ENCODE measurements at regions not wholly inside any gene's neighbourhood (a gene's known extent, or its start where the extent isn't known, plus 50 kb on each side); places are given as distances from the start of the nearest gene placed in this dataset.

GRCh38 chr16:88303890-88304819, 78.6 kb upstream of the ZNF469 start:
- Histone ChIP-seq H2BK12ac (ENCODE audit: insufficient read length, low read depth, low read length) (no peak overlapping the region), H3K4me1 (ENCODE audit: insufficient read depth, low read length) (no peaks in the 10 kb centered on the region), H3K27me3 (ENCODE audit: insufficient read depth, low read length) (no peaks in the 10 kb centered on the region), H4K5ac (ENCODE audit: insufficient read length, low read depth, low read length) (no peak overlapping the region), H2BK120ac (ENCODE audit: low read depth, low read length, poor library complexity, severe bottlenecking) (no peak overlapping the region), H3K4ac (ENCODE audit: low read depth, low read length) (no peak overlapping the region), H3K23ac (ENCODE audit: insufficient read length, low read depth, low read length) (no peak overlapping the region), H3K9ac (ENCODE audit: extremely low read depth, insufficient read length, low read length) (no peak overlapping the region), H4K91ac (ENCODE audit: insufficient read length, low read depth, low read length) (no peak overlapping the region), H3K4me2 (ENCODE audit: insufficient read depth, insufficient read length, low read length) (no peak overlapping the region), H2BK5ac (ENCODE audit: insufficient read length, low read length) (no peak overlapping the region), H2BK15ac (ENCODE audit: low read depth, low read length) (no peak overlapping the region), H3K14ac (ENCODE audit: insufficient read depth, low read length) (no peak overlapping the region; the same call in 1 of the 2 replicates), H4K20me1 (ENCODE audit: control insufficient read depth, insufficient read depth, insufficient read length) (no peaks in the 10 kb centered on the region), H2BK20ac (ENCODE audit: low read depth, low read length, poor library complexity, severe bottlenecking) (no peak overlapping the region), H4K8ac (replicated peaks; ENCODE audit: insufficient read length, low read depth, low read length) (no peak overlapping the region), H2AFZ (ENCODE audit: low read length) (no peak overlapping the region), H3K9me3 (ENCODE audit: control insufficient read depth, low read depth, low read length) (no peaks in the 10 kb centered on the region), H3K23me2 (ENCODE audit: insufficient read length, low read depth, low read length, poor library complexity, severe bottlenecking) (no peaks in the 10 kb centered on the region), H3K79me2 (ENCODE audit: insufficient read depth, low read length) (no peaks in the 10 kb centered on the region), H3K18ac (ENCODE audit: insufficient read length, low read depth, low read length) (no peak overlapping the region), H3K56ac (ENCODE audit: insufficient read length, low read depth, low read length) (no peak overlapping the region), H3T11ph (ENCODE audit: low read length) (no peak overlapping the region), H2AK5ac (ENCODE audit: insufficient read length, low read length) (no peak overlapping the region), H3K79me1 (ENCODE audit: insufficient read depth, low read depth, low read length, poor library complexity, severe bottlenecking) (no peaks in the 10 kb centered on the region), H3K27ac (ENCODE audit: insufficient read length, low read depth, low read length) (no peak overlapping the region)
- Mint-ChIP-seq H3K4me3 (no peak overlapping the region), H3K4me1 (no peaks in the 10 kb centered on the region), H3K27ac (no peak overlapping the region; a peak in 1 of 7 replicates), H3K27me3 (ENCODE audit: low read depth) (peaks cover 15% of the 10 kb centered on the region), H3K36me3 (ENCODE audit: insufficient read depth in 1 of 3, low read depth in 3 of 3) (peaks cover 0 to 4% (median 0%) of the 10 kb centered on the region in 3 experiments; a peak in 2 of 7 replicates), H3K9me3 (peaks cover 22 to 31% of the 10 kb centered on the region in 2 experiments)
- no peak for TF ChIP-seq CTCF (conservative IDR thresholded peaks at IDR 0.05)
- WGBS (ENCODE audit: extremely low coverage, insufficient read length, low lambda C conversion rate), result no CpG with 5 or more reads among the region's 16 CpGs
- DNase-seq, result no peak

All from H9 (cell line).